Liver (tissue), 6 donors: ENCODE measurements at regions not wholly inside any gene's neighbourhood (a gene's known extent, or its start where the extent isn't known, plus 50 kb on each side); places are given as distances from the start of the nearest gene placed in this dataset.
"Not testable (repeated sequence)": the region's sequence is repeated elsewhere in the genome, so short reads cannot be mapped to it uniquely, and the experiment has no call there.

ENCODE experiments used
- DNase-seq: peaks from one replicate; pipeline ENCODE4 v3.0.0-alpha.2; 2017; ENCODE audit warnings: low spot score
- H3K27ac ChIP-seq, 2 donors: one replicate each; pipeline ENCODE4 v1.7.0; 2013; ENCODE audit warnings: inconsistent platforms in 2 of 2, low read length in 2 of 2, control low read depth in 1 of 2, low read depth in 1 of 2, mild to moderate bottlenecking in 1 of 2
- H3K27me3 ChIP-seq, 4 donors: one replicate each; pipeline versions ENCODE4 v1.6.1 to v1.7.0; 2013; ENCODE audit warnings: low read length in 3 of 4, inconsistent platforms in 1 of 4, mild to moderate bottlenecking in 1 of 4, moderate library complexity in 1 of 4; ENCODE audit not compliant: control insufficient read depth in 4 of 4, insufficient read depth in 4 of 4
- H3K36me3 ChIP-seq, 4 donors: one replicate each; pipeline versions ENCODE4 v1.6.1 to v1.7.0; 2013; ENCODE audit warnings: low read length in 3 of 4, mild to moderate bottlenecking in 3 of 4, low read depth in 1 of 4, moderate library complexity in 1 of 4; ENCODE audit not compliant: control insufficient read depth in 4 of 4, insufficient read depth in 3 of 4
- H3K4me1 ChIP-seq, 4 donors: one replicate each; pipeline versions ENCODE4 v1.6.1 to v1.7.0; 2013; ENCODE audit warnings: low read length in 3 of 4, mild to moderate bottlenecking in 3 of 4, moderate library complexity in 1 of 4; ENCODE audit not compliant: control insufficient read depth in 4 of 4, insufficient read depth in 4 of 4
- H3K4me3 ChIP-seq, 3 donors: one replicate each; pipeline versions ENCODE4 v1.6.1 to v1.7.0; 2013; ENCODE audit warnings: low read length in 3 of 3, control low read depth in 1 of 3, low read depth in 1 of 3, mild to moderate bottlenecking in 1 of 3
- H3K9ac ChIP-seq, 2 donors: one replicate each; pipeline ENCODE4 v1.7.0; 2013; ENCODE audit warnings: low read length in 2 of 2, mild to moderate bottlenecking in 2 of 2, moderate library complexity in 2 of 2, control low read depth in 1 of 2, low read depth in 1 of 2
- H3K9me3 ChIP-seq, 4 donors: one replicate each; pipeline versions ENCODE4 v1.6.1 to v1.7.0; 2013; ENCODE audit warnings: low read length in 3 of 4; ENCODE audit not compliant: control insufficient read depth in 4 of 4
- WGBS: extraction: QIAGEN DNeasy Blood & Tissue Kit; methylation state at CpG from one replicate; pipeline ENCODE4 v1.1.7; 2013; 5-methylcytosine and 5-hydroxymethylcytosine counted together
- donor health status: healthy.
- donor health status: healthy.
- donor health status: healthy.

DNA sequence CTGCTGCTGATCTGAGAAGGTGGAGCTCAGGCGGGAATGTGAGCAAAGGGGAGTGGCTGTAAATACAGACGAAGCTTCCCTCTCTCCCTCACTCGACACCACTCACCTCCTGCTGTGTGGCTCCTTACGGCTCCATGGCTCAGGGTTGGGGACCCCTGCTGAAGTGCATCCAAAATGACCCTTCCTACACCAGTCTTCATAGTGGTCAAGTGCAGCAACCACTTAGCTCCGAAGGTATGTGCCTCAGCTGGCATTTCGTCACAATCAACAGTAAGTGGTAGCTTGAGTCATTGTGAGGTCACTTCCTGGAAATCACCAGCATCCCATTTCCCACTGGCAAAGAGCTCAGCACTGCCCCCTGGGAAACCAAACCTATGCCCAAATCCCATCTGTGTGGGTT is 76.4 kb upstream of the COBL start:
- not testable (repeated sequence) for H3K36me3 ChIP-seq, H3K4me3 ChIP-seq, DNase-seq, H3K9ac ChIP-seq, H3K4me1 ChIP-seq, H3K27ac ChIP-seq, H3K27me3 ChIP-seq, H3K9me3 ChIP-seq
- 86% methylated on average over 6 of the region's 6 CpGs for WGBS

DNA sequence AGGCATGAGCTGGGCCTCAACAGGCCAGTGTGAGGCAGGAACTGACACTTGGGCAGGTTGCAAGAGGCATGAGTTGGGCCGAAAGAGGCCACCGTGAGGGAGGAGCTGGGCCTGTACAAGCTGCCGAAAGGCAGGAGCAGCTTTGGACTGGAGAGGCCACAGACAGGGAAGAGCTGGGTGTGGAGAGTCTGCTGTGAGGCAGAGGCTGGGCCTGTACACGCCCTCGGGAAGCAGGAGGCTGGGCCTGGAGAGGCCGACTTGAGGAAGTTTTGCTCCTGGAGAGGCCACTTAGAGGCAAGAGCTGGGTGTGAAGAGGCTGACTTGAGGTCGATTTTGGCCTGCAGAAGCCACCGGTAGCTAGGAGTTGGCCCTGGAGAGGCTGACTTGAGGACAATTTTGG is 73.3 kb upstream of the COBL start:
- H3K9me3 ChIP-seq, result not testable (repeated sequence)

DNA sequence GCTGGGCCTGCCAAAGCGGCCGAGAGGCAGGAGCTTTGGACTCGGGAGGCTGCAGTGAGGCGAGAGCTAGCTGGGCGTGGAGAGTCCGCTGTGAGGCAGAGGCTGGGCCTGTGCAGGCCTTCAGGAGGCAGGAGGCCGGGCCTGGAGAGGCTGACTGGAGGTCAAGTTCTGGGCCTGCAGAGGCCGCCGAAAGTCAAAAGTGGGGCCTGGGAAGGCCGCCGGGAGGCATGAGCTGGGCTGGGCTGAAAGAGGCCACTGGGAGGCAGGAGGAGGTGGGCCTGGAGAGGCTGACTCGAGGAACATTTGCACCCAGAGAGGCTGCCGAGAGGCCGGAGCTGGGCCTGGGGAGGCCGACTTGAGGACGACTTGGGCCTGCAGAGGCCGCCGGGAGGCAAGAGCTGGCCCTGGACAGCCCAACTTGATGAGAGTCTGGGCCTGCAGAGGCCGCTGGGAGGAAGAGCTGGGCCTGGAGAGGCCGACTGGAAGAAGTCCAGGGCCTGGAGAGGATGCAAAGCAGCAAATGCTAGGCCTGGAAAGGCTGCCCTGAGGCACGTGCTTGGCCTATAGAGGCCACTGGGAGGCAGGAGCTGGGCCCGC is 72.7 kb upstream of the COBL start:
- H3K9ac ChIP-seq, H3K27me3 ChIP-seq, H3K27ac ChIP-seq, H3K4me3 ChIP-seq, H3K36me3 ChIP-seq, H3K9me3 ChIP-seq, DNase-seq, H3K4me1 ChIP-seq: not testable (repeated sequence)
- WGBS, result 95% methylated on average over 22 of the region's 22 CpGs

More for the DNA sequence above, 73.3 kb upstream of the COBL start:
- H3K36me3 ChIP-seq, H3K27ac ChIP-seq, H3K9ac ChIP-seq, DNase-seq, H3K4me1 ChIP-seq, H3K27me3 ChIP-seq, H3K4me3 ChIP-seq: not testable (repeated sequence)
- 96% methylated on average over 6 of the region's 8 CpGs for WGBS

DNA sequence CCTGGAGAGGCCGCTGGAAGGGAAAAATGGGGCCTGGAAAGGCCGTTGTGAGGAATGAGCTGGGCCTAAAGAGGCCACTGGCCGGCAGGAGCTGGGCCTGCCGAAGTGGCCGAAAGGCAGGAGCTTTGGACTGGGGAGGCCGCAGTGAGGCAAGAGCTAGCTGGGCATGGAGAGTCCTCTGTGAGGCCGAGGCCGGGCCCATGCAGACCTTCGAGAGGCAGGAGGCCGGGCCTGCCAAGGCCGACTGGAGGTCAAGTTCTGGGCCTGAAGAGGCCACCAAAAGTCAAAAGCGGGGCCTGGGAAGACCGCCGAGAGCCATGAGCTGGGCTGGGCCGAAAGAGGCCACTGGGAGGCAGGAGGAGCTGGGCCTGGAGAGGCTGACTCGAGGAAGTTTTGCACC is 71.6 kb upstream of the COBL start:
- not testable (repeated sequence) for H3K27me3 ChIP-seq, H3K36me3 ChIP-seq, H3K9ac ChIP-seq, H3K27ac ChIP-seq, DNase-seq, H3K4me3 ChIP-seq, H3K9me3 ChIP-seq, H3K4me1 ChIP-seq
- 98% methylated on average over 12 of the region's 16 CpGs for WGBS

DNA sequence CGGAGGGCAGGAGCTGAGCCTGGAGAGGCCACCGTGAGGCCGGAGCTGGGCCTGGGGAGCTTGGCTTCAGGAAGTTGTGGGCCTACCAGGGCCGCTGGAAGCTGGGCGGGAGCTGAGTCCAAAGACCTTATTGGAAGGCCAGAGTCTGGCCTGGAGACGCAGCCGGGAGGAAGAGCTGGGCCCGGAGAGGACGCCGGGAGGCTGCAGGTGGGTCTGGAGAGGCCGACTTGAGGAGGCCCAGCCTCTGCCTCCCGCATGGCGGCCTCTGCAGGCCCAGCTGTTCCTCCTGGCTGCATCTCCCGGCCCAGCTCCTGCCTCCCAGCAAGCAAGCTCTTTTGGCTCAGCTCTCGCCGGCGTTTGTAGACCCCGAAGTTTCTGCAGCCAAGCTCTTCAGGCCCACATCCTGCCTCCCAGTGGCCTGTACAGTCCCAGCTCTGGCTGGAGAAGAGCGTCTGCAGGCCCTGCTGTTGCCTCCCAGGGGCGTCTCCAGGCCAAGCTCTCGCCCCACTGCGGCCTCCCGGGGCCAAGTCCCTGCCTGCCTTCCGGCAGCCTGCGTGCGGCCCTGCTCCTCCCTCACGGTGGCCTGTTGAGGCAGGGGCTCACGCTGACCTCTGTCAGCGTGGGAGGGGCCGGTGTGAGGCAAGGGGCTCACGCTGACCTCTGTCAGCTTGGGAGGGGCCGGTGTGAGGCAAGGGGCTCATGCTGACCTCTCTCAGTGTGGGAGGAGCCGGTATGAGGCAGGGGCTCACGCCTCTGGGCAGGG is 70.4 kb upstream of the COBL start:
- not testable (repeated sequence) for DNase-seq, H3K36me3 ChIP-seq, H3K27ac ChIP-seq, H3K27me3 ChIP-seq, H3K4me1 ChIP-seq, H3K9me3 ChIP-seq, H3K9ac ChIP-seq, H3K4me3 ChIP-seq
- 94% methylated on average over 32 of the region's 34 CpGs for WGBS

DNA sequence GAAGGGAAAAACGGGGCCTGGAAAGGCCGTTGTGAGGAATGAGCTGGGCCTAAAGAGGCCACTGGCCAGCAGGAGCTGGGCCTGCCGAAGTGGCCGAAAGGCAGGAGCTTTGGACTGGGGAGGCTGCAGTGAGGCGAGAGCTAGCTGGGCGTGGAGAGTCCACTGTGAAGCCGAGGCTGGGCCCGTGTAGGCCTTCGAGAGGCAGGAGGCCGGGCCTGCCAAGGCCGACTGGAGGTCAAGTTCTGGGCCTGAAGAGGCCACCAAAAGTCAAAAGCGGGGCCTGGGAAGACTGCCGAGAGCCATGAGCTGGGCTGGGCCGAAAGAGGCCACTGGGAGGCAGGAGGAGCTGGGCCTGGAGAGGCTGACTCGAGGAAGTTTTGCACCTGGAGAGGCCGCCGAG is 69.6 kb upstream of the COBL start:
- H3K27ac ChIP-seq, H3K4me1 ChIP-seq, H3K9me3 ChIP-seq, H3K27me3 ChIP-seq, H3K4me3 ChIP-seq, H3K9ac ChIP-seq, DNase-seq, H3K36me3 ChIP-seq: not testable (repeated sequence)
- WGBS, result 95% methylated on average over 14 of the region's 17 CpGs

DNA sequence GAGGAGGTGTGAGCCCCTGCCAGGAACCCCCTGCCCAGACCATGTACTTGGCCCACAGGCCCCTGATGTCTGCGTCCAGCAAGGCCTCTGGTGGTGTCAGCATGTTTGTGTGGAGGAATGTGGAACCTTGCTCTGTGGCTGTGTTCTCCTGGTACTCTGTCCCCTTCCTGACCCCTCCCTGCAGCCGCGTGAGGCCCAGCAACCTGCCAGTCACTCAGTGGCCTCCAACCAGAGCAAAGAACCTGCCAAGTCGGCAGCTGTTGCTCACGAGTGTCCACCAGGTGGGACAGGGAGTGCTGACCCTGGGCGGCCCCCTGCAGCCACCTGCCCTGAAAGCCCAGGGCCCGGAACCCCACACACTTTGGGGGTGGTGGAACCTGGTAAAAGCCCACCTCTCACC is 65.6 kb upstream of the COBL start:
- H3K36me3 ChIP-seq, H3K4me3 ChIP-seq, H3K9ac ChIP-seq, H3K27me3 ChIP-seq, DNase-seq, H3K4me1 ChIP-seq, H3K9me3 ChIP-seq, H3K27ac ChIP-seq: not testable (repeated sequence)
- WGBS, result 78% methylated on average over 7 of the region's 7 CpGs
